Right ventricle myocardium superior (tissue), 1 donor: ENCODE measurements at regions not wholly inside any gene's neighbourhood (a gene's known extent, or its start where the extent isn't known, plus 50 kb on each side); places are given as distances from the start of the nearest gene placed in this dataset.

ENCODE experiments used
- ATAC-seq: fragments of 200-7000 bp; cut with Tn5 transposase; one replicate; pipeline ENCODE4 v1.9.1; 2020; ENCODE audit warnings: mild to moderate bottlenecking; ENCODE audit not compliant: poor library complexity
- DNase-seq: peaks from one replicate; pipeline ENCODE4 v3.0.0-alpha.2; 2020
- intact Hi-C: fragments of 100-400 bp; cut with DNase I; formaldehyde crosslinking; loops from one replicate; pipeline ENCODE4 v1.11.2; 2022
- donor health status: DM: no; HTN: yes; CAD: no; lungs with severe emphysema.

DNA sequence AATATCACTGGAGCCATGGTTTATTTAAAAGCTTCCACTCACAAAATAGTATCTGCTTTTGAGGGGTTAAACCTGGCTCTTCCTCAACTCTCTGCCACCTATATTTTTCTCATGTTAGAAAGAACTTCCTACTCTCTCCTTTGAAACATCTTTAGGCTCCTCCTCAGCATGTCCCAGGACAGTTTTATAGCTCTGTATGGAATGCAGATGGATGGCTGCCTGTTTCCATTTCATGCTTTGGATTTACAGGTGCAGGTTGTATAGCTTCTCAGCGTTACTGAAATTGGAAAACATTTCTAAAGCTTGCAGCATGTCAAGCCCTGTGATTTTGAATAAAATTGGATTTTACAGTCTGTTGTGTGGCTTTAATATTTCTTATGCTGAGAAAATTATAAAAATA, 314.0 kb downstream of the NDFIP2 start:
- ATAC-seq = no peak
- no peak for DNase-seq
- intact Hi-C loops = no loop called here

DNA sequence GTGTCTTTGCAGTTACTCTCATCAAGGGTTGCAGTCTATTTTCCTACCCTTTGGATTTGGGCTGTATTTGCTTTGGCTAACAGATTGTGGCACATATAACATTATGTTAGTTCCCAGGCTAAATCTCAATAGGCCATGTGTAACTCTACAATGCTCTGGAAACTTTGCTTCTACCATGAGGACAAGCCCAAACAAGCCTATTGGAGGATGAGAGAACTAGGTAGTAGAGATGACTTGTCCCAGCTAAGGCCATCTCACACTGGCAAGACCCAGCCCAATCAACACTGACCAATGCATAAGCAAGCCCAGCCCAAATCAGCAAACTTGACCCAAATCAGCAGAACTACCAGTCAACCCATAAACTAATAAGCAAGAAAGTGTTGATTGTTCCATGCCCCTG, 311.8 kb downstream of the NDFIP2 start:
- intact Hi-C loops = no loop called here
- ATAC-seq (no peak), DNase-seq (no peak)

DNA sequence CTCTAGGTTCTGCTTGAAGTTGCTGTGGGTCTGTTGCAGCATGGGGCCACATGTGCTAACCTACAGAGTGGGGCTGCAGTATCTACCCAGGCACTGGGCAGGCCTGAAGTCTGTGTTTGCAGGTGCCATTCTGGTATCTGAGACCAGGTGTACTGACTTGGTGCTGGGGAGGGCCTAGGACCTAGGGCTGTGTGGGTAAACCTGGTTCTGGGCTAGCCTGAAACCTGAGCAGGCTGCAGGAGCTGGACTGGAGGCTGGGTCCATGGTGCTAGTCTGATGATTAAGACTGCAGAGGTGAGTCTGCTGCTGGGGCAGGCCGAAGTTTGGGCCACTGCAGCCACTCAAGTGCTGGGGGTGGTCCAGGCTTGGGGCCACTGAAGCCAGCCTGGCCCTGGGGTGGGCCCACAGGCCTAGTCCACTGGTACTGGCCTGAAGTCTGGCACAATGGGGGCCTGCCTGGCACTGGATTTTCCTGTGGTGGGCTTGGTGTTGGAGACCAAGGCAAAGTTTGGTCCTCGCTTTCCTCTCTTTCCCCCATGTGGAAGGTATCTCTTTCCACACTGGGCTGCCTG, 310.6 kb downstream of the NDFIP2 start:
- DNase-seq = no peak
- no peak for ATAC-seq
- intact Hi-C loops = no loop called here

DNA sequence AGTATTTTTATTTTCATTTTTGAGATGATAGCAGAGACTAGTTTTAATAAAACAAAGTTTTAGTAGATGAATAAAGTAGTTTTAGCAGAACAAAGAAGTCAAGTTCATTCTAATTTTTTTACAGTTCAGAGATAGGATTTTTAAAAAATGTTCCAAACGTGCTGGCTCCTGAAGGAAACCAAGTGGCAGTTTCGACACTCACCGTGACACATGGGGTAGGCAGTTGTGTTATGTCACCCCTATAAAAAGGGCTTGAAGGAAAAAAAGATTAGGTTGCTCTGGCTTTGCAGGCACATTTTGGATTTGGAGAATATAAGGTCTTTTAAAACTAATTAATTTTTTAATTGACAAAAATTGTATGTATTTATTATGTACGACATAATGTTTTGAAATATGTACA, 305.2 kb downstream of the NDFIP2 start:
- DNase-seq = no peak
- no peak for ATAC-seq
- intact Hi-C loops = no loop called here

GRCh38 chr13:79782541-79783205, 301.7 kb downstream of the NDFIP2 start:
- peak; percentile 81 for DNase-seq
- peak; percentile 98 for ATAC-seq
- intact Hi-C loops = no loop called here

DNA sequence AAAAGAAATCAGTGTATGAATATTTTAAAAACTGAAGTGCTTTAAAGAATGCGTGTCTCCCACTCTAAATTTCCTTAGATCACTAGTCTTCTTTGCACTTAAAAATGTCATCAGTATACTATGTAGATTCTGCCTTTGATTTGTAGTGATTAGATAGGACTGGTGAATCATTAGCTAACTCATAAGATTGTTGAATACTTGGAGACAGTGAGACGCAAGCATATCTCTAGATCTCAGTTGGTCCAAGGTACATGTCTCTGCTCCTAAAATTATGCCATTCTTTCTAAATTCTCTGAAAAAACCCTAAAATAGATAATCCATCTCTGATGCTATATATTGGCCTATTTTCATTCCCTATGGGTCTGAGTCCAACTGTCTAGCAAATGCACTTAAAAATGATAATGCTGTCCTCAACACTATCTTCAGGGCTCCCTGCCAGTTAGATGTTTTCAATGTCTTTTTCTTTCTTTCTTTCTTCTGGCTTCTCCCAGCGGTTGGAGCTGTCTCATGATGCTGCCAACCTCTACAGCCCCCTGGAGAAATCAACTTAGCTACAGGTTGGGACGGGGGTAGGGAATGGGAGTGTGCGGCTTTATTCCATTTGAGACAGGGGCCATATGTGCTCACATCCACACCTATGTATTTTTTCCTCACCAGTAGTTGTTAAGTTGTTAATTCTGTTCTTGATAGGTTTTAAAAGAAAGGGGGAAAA, 301.0 kb downstream of the NDFIP2 start:
- DNase-seq (no peak), ATAC-seq (peak; percentile 18)
- intact Hi-C loops = no loop called here

- DNase-seq = no peak
- ATAC-seq = no peak
- intact Hi-C loops = no loop called here
Observed at GRCh38 chr13:79780240-79780639, 299.3 kb downstream of the NDFIP2 start.

GRCh38 chr13:79779761-79780160, 298.8 kb downstream of the NDFIP2 start:
- ATAC-seq = peak; percentile 59
- intact Hi-C loops = loop anchor here (5.0 kb wide), 1 partner anchor 563 kb away; the partner anchor contains the start of gene SPRY2
- DNase-seq = peak; percentile 39

GRCh38 chr13:79778741-79779460, 297.9 kb downstream of the NDFIP2 start:
- DNase-seq = no peak
- intact Hi-C loops = loop anchor here (5.0 kb wide), 1 partner anchor 563 kb away; the partner anchor contains the start of gene SPRY2
- ATAC-seq = no peak

- no peak for ATAC-seq
- intact Hi-C loops = loop anchor here (5.0 kb wide), 1 partner anchor 565 kb away; the partner anchor contains the start of gene SPRY2
- DNase-seq = no peak
Observed at GRCh38 chr13:79777504-79777903, 296.5 kb downstream of the NDFIP2 start.

- intact Hi-C loops = loop anchor here (5.0 kb wide), 1 partner anchor 566 kb away; the partner anchor contains the start of gene SPRY2
Observed at GRCh38 chr13:79776531-79777295, 295.8 kb downstream of the NDFIP2 start.

GRCh38 chr13:79775830-79776229, 294.9 kb downstream of the NDFIP2 start:
- ATAC-seq = peak; percentile 83
- intact Hi-C loops = loop anchor here (5.0 kb wide), 1 partner anchor 566 kb away; the partner anchor contains the start of gene SPRY2
- no peak for DNase-seq

More at GRCh38 chr13:79776531-79777295, 295.8 kb downstream of the NDFIP2 start:
- ATAC-seq (no peak), DNase-seq (no peak)

DNA sequence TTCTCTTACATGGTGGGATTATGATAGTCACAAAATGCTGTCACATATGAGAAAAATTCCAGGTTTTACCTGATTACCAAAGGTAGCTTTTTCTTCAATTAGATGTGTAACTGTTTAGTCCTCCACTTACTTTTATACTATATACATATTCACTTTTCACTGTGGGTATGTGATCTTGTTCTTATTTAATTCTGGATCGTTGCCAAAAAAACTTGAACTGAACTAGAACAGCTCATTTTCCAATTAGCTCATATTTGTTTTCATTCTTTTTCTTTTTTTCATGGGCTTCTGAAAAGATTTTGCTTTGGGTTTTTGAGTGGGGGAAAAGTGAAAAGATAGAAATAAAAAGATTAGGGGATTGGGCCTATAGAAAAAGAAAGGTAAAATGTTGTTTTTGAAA, 291.9 kb downstream of the NDFIP2 start:
- ATAC-seq (no peak), DNase-seq (no peak)
- intact Hi-C loops = no loop called here

DNA sequence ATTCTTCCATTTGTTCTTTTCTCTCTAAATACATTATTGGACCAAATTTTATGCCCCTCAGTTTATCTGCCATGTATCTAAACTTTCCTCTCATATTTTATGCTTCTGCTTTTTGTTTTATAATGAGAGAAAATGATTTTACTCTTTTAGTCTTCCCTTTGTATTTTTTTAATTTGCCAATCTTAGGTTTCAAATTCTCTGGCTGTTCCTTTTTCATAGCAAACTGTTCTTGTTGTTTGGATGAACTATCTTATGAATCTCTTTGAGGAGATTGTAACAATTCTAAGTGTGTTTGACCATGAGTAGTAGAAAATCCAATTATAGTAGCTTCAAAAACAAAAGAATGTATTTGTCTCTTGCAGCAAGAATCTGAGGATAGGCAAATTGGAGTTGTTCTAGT, 290.5 kb downstream of the NDFIP2 start:
- intact Hi-C loops = no loop called here
- no peak for ATAC-seq

DNA sequence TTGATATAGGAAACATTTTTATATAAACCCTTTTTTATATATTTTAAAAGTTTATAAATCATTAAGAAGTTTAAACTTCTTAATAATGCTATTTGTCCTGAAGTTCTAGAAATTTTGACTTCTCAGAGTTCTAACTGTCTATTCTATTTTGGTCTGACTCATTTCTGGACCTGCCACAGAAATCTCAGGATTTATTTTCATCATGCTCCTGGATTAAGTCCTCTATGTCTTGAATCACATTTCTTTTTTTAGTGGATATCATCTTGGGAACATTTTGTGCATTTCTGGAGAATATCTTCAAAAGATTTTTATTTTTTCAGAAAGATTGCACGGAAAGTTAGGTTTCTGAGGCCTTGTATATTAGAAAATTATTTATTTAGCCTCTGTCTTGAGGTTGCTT, 289.1 kb downstream of the NDFIP2 start:
- intact Hi-C loops = no loop called here
- ATAC-seq (no peak), DNase-seq (no peak)

More for the DNA sequence above, 290.5 kb downstream of the NDFIP2 start:
- no peak for DNase-seq

DNA sequence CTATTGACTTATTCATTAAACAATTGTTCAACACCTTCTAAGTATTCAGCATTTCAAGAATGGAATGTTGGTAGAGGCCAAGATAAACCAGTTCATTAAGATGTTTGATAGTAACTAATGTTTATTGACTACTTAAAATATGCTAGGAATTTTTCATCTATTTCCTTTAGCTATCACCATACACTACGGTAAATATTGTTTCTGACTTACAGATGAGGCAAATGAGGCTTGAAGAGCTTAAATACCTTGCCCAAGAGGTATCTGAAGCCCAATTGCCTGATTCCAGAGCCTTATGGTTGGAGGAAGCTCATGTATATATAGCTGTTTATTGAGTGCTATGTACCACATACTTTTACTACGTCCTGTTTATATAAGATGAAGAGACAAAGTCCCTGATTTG, 286.2 kb downstream of the NDFIP2 start:
- intact Hi-C loops = no loop called here
- ATAC-seq (no peak), DNase-seq (no peak)

DNA sequence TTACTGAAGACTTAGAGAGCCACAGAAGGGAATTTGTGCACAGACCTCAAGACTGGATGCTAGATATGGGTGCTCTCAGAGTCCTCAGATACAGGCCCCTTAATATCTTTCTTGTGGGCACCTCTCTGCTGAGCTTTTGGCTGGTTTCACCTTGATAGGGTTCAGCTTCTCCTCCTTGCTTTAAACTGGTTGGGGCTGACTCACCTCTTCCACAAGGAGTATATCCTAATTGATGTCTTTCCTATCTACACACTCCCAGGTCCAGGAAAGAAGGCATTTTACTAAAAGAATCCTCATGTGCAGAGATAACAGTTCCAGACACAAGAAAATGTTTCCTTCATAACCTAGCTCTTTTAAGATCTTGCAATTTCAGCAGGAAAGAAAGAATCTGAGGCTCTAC, 284.4 kb downstream of the NDFIP2 start:
- no peak for ATAC-seq
- DNase-seq = no peak
- intact Hi-C loops = no loop called here

GRCh38 chr13:79749984-79750551, 269.1 kb downstream of the NDFIP2 start:
- DNase-seq (peak; percentile 59), ATAC-seq (peak; percentile 97)
- intact Hi-C loops = no loop called here
